ENCODE measurements at regions not wholly inside any gene's neighbourhood (a gene's known extent, or its start where the extent isn't known, plus 50 kb on each side); places are given as distances from the start of the nearest gene placed in this dataset.

DNA sequence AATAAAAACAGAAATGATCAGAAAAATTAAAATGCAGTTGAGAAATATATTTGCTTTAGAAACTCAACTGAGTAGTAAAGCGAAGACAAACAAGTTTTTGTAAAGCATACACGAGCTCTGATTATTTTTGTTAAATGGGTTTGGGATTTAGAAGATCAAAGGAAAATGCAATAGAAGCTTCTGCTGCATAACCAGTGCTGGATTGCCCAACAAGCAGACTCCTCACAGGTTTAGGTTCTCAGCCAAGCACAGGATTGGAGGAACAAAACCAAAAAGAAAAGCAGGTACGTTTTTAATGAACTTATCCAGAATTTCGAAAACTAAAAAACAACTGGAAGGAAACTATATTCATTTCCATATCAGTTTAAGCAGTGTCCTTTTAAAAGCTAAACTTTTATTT lies 423.8 kb downstream of the TMEM161B start:
- H3K36me3 Mint-ChIP-seq: no peaks in the 10 kb centered on the region
- H3K4me1 Mint-ChIP-seq: no peaks in the 10 kb centered on the region
- no peak overlapping the region for H3K4me3 Mint-ChIP-seq
- H3K27me3 Mint-ChIP-seq: no peaks in the 10 kb centered on the region
- DNase-seq (no peak), ATAC-seq (replicated peaks) (no peak)
- H3K9me3 Mint-ChIP-seq: peaks cover 12 to 13% of the 10 kb centered on the region in 2 donors
- no peak overlapping the region for H3K27ac Mint-ChIP-seq

DNA sequence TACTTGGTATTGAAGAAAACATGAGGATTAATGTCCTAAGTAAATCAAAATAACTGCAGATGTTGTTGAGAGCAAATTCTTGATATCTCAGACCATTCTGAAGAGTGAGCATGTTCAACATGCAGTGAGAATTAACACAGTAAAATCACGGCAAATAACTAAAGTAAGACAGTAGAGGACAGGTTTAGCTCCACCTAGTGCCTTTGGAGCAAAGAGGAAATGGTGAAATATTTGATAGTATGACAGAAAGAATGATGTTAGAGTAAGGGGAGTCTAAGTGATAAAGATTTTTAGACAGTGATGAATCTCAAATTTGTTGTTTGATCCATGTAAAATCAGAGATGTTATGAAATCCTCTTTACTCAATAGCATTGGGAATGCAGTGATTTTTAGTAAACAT lies 424.2 kb downstream of the TMEM161B start:
- Mint-ChIP-seq H3K27me3 (no peaks in the 10 kb centered on the region), H3K36me3 (no peaks in the 10 kb centered on the region), H3K9me3 (peaks cover 13 to 15% of the 10 kb centered on the region in 2 donors), H3K4me1 (no peaks in the 10 kb centered on the region), H3K4me3 (no peak overlapping the region), H3K27ac (no peak overlapping the region)
- DNase-seq: no peak
- no peak for ATAC-seq (replicated peaks)

DNA sequence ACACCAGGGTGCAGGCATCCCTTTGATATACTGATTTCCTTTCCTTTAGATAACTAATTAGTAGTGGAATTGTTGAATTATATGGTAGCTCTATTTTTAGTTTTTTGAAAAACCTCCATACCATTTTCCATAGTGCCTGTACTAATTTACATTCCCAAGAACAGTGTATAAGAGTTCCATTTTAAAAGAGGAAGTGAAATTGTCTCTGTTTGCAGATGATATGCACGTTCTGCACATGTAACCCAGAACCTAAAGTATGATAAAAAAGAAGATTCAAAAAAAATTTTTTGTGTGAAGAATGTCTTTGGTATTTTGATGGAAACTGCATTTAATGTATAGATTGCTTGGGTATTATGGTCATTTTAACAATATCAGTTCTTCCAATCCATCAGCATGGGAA lies 424.0 kb upstream of the CCNH start:
- H3K27me3 Mint-ChIP-seq: no peaks in the 10 kb centered on the region
- peaks cover 31 to 32% of the 10 kb centered on the region in 2 donors for H3K9me3 Mint-ChIP-seq

DNA sequence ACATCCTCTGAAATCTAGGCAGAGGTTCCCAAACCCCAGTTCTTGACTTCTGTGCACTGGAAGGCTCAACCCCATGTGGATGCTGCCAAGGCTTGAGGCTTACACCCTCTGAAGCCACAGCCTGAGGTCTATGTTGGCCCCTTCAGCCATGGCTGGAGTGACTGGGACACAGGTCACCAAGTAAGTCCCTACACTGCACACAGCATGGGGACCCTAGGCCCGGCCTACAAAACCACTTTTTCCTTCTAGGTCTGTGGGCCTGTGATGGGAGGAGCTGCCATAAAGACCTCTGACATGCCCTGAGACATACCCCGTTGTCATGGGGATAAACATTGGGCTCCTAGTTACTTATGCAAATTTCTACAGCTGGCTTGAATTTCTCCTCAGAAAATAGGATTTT lies 418.8 kb upstream of the CCNH start:
- Mint-ChIP-seq H3K27me3 (no peaks in the 10 kb centered on the region), H3K4me3 (no peak overlapping the region), H3K27ac (no peak overlapping the region), H3K9me3 (peaks cover 13 to 16% of the 10 kb centered on the region in 2 donors), H3K36me3 (no peaks in the 10 kb centered on the region), H3K4me1 (no peaks in the 10 kb centered on the region)
- no peak for ATAC-seq (replicated peaks)
- no peak for DNase-seq

More for the DNA sequence above, 424.0 kb upstream of the CCNH start:
- Mint-ChIP-seq H3K27ac (no peak overlapping the region), H3K4me1 (no peaks in the 10 kb centered on the region), H3K36me3 (no peaks in the 10 kb centered on the region), H3K4me3 (no peak overlapping the region)
- ATAC-seq (replicated peaks): no peak
- DNase-seq: no peak

DNA sequence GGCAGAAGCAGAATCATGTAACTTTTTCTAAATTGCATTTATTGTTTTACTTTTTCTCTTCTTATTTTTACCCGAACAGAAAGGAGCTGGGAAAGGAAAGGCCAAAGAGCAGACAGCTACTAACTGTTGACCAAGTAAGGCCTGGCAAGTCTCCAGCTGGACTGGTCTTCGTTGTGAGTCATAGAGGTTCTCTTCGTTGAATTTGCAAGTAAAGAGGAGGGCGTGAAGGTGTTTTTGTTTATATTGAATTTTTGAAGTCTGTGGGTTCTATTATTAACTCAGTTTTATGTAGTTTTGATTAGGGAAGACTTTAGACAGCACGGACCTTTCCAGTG lies 416.5 kb upstream of the CCNH start:
- no peak for DNase-seq
- Mint-ChIP-seq H3K27me3 (no peaks in the 10 kb centered on the region), H3K9me3 (peaks cover 9 to 11% of the 10 kb centered on the region in 2 donors), H3K4me1 (no peaks in the 10 kb centered on the region), H3K4me3 (no peak overlapping the region), H3K36me3 (no peaks in the 10 kb centered on the region), H3K27ac (no peak overlapping the region)
- ATAC-seq (replicated peaks): no peak

DNA sequence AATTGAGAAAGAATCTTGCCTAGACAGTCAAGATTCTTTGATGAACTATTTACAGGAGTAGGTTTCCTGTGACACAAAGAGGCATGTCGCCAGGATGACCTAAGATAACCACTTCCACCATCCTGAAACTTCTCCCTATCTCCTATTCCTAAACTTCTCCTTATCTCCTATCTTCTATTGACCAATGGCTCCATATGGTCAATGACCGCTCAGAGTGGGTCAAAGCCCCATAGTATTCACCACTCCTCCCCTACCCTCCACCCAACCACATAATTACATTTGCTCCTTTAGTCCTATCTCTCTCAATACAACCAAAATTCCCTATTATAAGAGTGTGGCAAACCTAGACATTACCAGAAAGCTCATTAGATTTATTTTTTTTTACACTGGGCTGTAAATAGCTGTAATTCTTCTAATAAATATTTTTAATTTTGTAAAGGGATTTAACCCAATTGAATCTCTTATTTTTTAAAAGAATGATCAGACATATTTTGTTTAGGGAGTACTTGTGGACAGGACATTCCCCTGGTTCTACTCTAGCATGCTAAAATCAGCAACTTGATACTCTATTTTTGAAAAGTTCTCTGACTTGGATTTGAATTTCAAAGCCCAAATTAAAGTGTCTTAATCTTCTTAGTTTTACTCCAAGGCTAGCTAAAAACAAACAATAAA lies 416.0 kb upstream of the CCNH start:
- ATAC-seq (replicated peaks): no peak

DNA sequence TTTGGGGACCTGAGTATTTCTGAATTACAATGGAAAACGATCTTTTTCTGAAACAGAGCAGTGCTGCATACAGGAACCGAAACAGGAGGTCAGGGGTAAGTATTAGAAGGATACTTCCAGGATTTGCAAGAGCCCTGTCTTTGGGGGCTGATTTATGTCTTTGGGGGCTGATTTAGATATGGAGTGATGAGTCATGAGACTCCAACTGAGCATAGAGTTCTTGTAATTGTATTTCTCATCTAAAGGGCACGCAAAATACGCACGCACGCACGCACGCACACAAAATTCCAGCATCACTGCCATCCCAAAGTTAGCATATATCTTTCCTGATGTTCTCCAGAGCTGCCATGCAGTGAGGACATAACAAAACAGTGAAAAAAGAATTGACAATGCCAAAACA lies 414.8 kb upstream of the CCNH start:
- Mint-ChIP-seq H3K4me1 (no peaks in the 10 kb centered on the region), H3K27ac (no peak overlapping the region), H3K4me3 (no peak overlapping the region), H3K27me3 (no peaks in the 10 kb centered on the region), H3K36me3 (no peaks in the 10 kb centered on the region), H3K9me3 (peaks cover 5 to 7% of the 10 kb centered on the region in 2 donors)
- ATAC-seq (replicated peaks) (no peak), DNase-seq (no peak)

More for the DNA sequence above, 416.0 kb upstream of the CCNH start:
- Mint-ChIP-seq H3K9me3 (peaks cover 9 to 11% of the 10 kb centered on the region in 2 donors), H3K36me3 (no peaks in the 10 kb centered on the region), H3K4me1 (no peaks in the 10 kb centered on the region), H3K27me3 (no peaks in the 10 kb centered on the region), H3K27ac (no peak overlapping the region), H3K4me3 (no peak overlapping the region)
- no peak for DNase-seq

DNA sequence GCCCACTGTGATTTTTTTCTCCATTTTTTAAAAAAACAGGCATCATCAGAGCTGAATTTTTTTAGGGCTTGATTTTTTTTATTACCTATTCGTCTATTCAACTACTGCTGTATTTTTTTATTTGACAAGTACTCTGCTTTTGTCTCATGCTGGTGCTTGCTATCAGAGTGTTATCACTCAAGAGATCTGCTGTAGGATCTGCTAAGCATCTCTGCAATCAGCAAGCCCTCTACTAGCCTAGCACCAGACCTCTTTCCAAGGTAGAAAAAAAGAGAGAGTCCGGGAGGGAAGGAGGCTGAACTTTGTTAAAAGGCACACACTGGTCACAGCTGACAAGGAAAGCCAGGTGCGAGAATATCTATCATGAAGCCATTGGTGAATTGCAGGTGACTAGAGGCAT lies 413.8 kb upstream of the CCNH start:
- H3K36me3 Mint-ChIP-seq: no peaks in the 10 kb centered on the region
- no peak for DNase-seq
- H3K27ac Mint-ChIP-seq: no peak overlapping the region
- peaks cover 0 to 1% of the 10 kb centered on the region in 2 donors for H3K9me3 Mint-ChIP-seq
- no peaks in the 10 kb centered on the region for H3K27me3 Mint-ChIP-seq
- ATAC-seq (replicated peaks): no peak
- no peaks in the 10 kb centered on the region for H3K4me1 Mint-ChIP-seq
- H3K4me3 Mint-ChIP-seq: no peak overlapping the region

DNA sequence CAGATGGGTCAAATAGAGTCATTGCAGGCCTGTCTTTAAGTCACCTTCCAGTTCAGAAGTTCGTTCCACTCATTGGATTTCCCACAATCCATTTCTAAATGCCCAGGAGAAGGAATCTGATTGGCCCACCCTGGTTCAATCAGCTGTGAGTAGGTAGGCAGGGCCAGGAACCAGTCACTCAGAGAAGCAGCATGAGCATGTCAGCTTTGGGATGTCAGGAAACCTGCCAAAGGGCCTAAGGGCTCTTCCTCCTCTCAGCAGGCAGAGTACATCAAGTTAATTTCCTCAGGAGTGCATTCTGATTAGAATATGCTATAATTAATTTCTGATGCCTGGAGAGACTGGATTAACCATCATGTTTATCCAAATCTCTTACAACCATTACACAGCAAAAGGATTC lies 412.9 kb upstream of the CCNH start:
- Mint-ChIP-seq H3K27ac (no peak overlapping the region), H3K9me3 (peaks cover 0 to 1% of the 10 kb centered on the region in 2 donors), H3K4me3 (no peak overlapping the region), H3K27me3 (no peaks in the 10 kb centered on the region), H3K36me3 (no peaks in the 10 kb centered on the region), H3K4me1 (no peaks in the 10 kb centered on the region)
- ATAC-seq (replicated peaks): no peak
- no peak for DNase-seq

DNA sequence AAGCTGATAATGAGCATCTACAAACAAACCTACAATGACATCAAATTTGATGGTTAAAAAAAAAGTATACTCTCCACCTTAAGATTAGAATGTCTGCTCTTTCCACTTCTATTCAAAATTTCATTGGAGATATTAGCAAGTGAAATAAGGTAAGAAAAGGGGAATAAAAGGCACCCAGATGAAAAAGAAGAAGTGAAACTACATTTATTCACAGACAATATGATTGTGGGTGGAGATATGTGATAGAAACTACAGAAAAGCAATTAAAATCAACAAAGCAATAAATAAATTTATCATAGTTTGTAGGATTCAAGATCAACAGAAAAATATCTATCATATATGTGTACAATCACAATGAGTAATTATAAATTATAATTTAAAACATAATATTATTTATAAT lies 395.1 kb upstream of the CCNH start:
- no peak for ATAC-seq (replicated peaks)
- Mint-ChIP-seq H3K27me3 (no peaks in the 10 kb centered on the region), H3K4me3 (no peak overlapping the region), H3K27ac (no peak overlapping the region), H3K9me3 (peaks cover 5 to 7% of the 10 kb centered on the region in 2 donors), H3K36me3 (no peaks in the 10 kb centered on the region), H3K4me1 (no peaks in the 10 kb centered on the region)
- no peak for DNase-seq

DNA sequence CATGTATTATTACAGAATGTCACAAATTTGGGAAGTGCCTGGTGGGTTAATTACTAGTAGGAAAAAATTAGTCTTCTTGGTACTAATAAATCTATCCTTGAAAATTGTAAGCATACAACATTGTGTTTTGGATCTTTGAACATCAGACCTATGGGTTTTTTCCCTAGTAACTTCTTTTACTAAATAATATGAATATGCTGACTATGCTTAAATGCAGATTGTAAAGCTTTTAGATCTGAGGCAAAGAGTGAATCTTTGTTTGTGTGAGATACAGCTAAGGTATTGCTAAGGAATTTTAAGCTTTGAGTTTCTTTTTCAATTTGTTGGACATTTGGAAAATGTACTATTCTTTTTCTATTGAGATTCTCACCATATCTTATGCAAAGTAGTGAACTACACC lies 390.6 kb upstream of the CCNH start:
- ATAC-seq (replicated peaks) (no peak), DNase-seq (no peak)
- Mint-ChIP-seq H3K9me3 (peaks cover 5 to 7% of the 10 kb centered on the region in 2 donors), H3K27me3 (peaks cover 0 to 7% of the 10 kb centered on the region in 2 donors), H3K36me3 (no peaks in the 10 kb centered on the region), H3K4me3 (no peak overlapping the region), H3K4me1 (no peaks in the 10 kb centered on the region), H3K27ac (no peak overlapping the region)

DNA sequence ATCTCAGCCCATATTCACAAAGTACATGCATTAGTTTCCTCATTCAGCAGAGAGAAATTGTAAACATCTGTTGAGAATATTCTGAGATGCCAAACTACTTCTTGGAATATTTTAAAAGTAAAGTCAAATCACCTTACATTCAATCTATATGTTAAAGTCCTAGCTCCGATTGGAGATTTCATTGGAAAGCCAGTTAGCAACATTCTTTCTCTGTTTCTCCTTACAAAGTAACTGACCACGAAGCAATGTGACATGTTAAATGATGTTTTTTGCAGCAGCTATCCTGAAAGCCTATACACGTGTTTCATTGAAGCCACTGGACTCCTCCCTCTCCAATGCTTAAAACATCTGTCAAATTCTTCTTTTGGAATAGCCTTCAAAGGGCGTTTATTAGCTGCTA lies 379.1 kb upstream of the CCNH start:
- Mint-ChIP-seq H3K36me3 (no peaks in the 10 kb centered on the region), H3K27ac (no peak overlapping the region), H3K27me3 (peaks cover 13 to 17% of the 10 kb centered on the region in 2 donors), H3K9me3 (no peaks in the 10 kb centered on the region), H3K4me3 (no peak overlapping the region), H3K4me1 (no peaks in the 10 kb centered on the region)
- ATAC-seq (replicated peaks) (no peak), DNase-seq (no peak)

DNA sequence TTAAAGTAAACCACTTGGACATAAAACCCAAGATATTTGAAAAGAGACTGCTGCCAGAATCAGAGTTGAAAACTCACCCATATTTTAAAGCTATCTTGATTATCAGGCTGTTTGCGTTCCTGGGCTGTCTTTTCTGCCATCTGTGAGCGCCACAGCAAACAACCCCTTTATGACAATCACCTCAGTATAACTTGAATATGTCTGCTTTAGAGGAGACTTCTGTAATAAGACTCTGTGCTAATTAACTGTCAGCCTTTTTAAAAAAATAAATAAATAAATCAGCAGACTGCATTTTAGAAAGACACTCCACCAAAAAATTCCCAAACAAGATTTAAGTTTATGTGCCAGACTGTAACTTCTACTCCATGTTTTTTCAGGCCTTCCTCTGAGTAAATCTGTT lies 375.7 kb upstream of the CCNH start:
- ATAC-seq (replicated peaks): no peak
- DNase-seq: no peak
- H3K9me3 Mint-ChIP-seq: no peaks in the 10 kb centered on the region

DNA sequence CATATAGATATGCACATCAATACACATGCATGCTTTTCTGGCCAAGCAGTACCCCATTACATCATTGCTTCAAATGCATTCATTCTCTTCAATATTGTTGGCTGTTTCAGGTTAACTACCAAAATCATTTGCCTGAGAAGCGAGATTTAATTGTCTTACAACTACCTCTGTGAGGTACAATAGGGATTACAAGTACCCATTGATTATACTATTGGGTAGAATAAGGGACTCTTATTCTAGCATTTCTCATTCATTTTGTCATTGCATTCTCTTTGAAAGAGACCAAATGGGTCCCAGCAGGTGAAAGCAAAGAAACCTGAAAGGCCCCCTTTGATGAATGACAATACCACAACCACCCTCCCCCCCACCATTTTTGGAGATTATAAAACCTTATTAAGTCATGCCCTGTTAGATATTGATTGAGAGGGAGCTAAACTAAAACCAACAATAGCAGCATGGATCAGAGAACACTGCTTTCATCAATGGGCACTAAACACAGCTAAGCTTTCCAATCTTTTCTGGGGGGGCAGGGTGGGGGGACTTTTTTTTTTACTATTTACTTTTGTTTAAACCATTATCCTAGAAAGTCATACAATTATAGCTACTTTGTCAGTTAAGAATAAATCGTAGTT lies 375.0 kb upstream of the CCNH start:
- Mint-ChIP-seq H3K9me3 (no peaks in the 10 kb centered on the region), H3K4me3 (no peak overlapping the region), H3K36me3 (no peaks in the 10 kb centered on the region), H3K27ac (no peak overlapping the region), H3K27me3 (peaks cover 9 to 13% of the 10 kb centered on the region in 2 donors), H3K4me1 (no peaks in the 10 kb centered on the region)
- ATAC-seq (replicated peaks) (no peak), DNase-seq (no peak)

More for the DNA sequence above, 375.7 kb upstream of the CCNH start:
- no peak overlapping the region for H3K4me3 Mint-ChIP-seq
- no peaks in the 10 kb centered on the region for H3K4me1 Mint-ChIP-seq
- H3K27me3 Mint-ChIP-seq: peaks cover 4 to 13% of the 10 kb centered on the region in 2 donors
- H3K27ac Mint-ChIP-seq: no peak overlapping the region
- H3K36me3 Mint-ChIP-seq: no peaks in the 10 kb centered on the region

DNA sequence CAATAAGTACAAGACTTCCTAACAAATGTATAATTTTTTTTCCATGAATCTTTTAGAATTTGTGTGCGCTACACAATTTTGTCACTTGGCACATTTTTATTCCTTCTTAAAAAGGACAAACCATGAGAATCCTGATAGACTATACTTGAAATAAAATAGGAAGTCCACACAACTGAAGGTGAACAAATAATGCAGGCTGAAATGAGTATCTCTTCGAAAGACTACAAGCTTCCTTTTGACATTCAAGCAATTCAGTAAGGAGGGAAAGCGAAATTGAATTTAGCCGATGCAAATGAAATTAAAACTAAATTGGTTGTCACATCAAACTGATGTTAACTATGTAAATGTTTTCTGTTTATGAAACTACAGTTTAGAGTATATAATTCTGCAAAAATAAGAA lies 374.4 kb upstream of the CCNH start:
- Mint-ChIP-seq H3K9me3 (no peaks in the 10 kb centered on the region), H3K36me3 (no peaks in the 10 kb centered on the region), H3K4me1 (no peaks in the 10 kb centered on the region), H3K27me3 (peaks cover 9 to 13% of the 10 kb centered on the region in 2 donors), H3K27ac (no peak overlapping the region), H3K4me3 (no peak overlapping the region)
- ATAC-seq (replicated peaks) (no peak), DNase-seq (no peak)
